HepG2 (cell line): ENCODE measurements at regions not wholly inside any gene's neighbourhood (a gene's known extent, or its start where the extent isn't known, plus 50 kb on each side); places are given as distances from the start of the nearest gene placed in this dataset.

Experiments
- ATF2 ChIP-seq: sonication (generic); formaldehyde crosslinking; IDR thresholded peaks from 2 replicates; pipeline ENCODE4 v1.4.0; 2020; ENCODE audit warnings: missing genetic modification reagents
- ERF ChIP-seq: IDR thresholded peaks from 2 replicates; pipeline ENCODE4 v1.6.1; 2018; ENCODE audit warnings: missing biosample characterization, missing genetic modification reagents
- ZBTB40 ChIP-seq, 2 experiments: fragments of 450-650 bp in 1 of 2; sonication (generic) in 1 of 2; formaldehyde crosslinking in 1 of 2; IDR thresholded peaks; 2 replicates each; pipeline versions ENCODE4 v1.6.1 to v1.8.0; 2016 to 2022; ENCODE audit warnings: antibody characterized with exemption in 1 of 2, mild to moderate bottlenecking in 1 of 2, missing genetic modification reagents in 1 of 2

GRCh38 chr4:29307256-29307655 lies 1412.9 kb upstream of the PCDH7 start:
- TF ChIP-seq ATF2 (CRISPR knock-in tag) (no peak), ERF (no peak), ZBTB40 (IDR thresholded peaks at IDR 0.05) (no peak), ZBTB40 (CRISPR knock-in tag; IDR thresholded peaks at IDR 0.05) (no peak)
